HepG2 (cell line): ENCODE measurements at regions not wholly inside any gene's neighbourhood (a gene's known extent, or its start where the extent isn't known, plus 50 kb on each side); places are given as distances from the start of the nearest gene placed in this dataset.
"Not testable (repeated sequence)": the region's sequence is repeated elsewhere in the genome, so short reads cannot be mapped to it uniquely, and the experiment has no call there.

Experiments
- ATAC-seq: fragments of 200-7000 bp; cut with Tn5 transposase; 3 replicates; pipeline ENCODE4 v1.9.1; 2020; ENCODE audit warnings: mild to moderate bottlenecking, moderate library complexity
- BruUV-seq: library from RNA; stranded (reverse); fragments of 400-500 nt; replicated peaks from 2 replicates; lab custom pipeline; 2021; lab: Mats Ljungman, UMichigan
- CTCF ChIA-PET: fragments of 300-600 bp; formaldehyde crosslinking; extraction: SDS; loops from one replicate; lab custom pipeline; 2021; ENCODE audit warnings: low total read pairs, inconsistent platforms, low intra/inter-chr PET ratio; lab: Yijun Ruan, JAX
- POLR2A ChIA-PET: fragments of 350-600 bp; sonication (Branson Sonifier 250); formaldehyde crosslinking; loops from one replicate; lab custom pipeline; 2020; ENCODE audit warnings: antibody characterized with exemption, inconsistent platforms; lab: Yijun Ruan, JAX
- DNase-seq: peaks from one replicate; pipeline ENCODE4 v3.0.0-alpha.2; 2015; ENCODE audit warnings: low spot score
- FAIRE-seq: peaks from 3 replicates; lab custom pipeline; 2011; peaks lifted over from hg19 to GRCh38; lab: Jason Lieb, UNC
- H2AFZ ChIP-seq: one replicate; pipeline ENCODE4 v1.6.1; 2011; ENCODE audit warnings: low read length, inconsistent platforms
- H3K27ac ChIP-seq: fragments of 300-600 bp; 3 replicates; pipeline ENCODE4 v1.8.0; 2011; ENCODE audit warnings: mixed run types, mild to moderate bottlenecking, mixed read lengths, low read length, inconsistent platforms; ENCODE audit not compliant: insufficient read depth; ENCODE audit errors: extremely low read length
- H3K27me3 ChIP-seq, 2 experiments: fragments of 200-600 bp in 1 of 2; 2 replicates in 1 of 2; 3 replicates in 1 of 2; pipeline versions ENCODE4 v1.6.0 to v1.8.0; 2011; ENCODE audit warnings: low read length in 2 of 2, mild to moderate bottlenecking in 2 of 2, moderate library complexity in 2 of 2, inconsistent platforms in 1 of 2; ENCODE audit not compliant: insufficient read depth in 2 of 2, control insufficient read depth in 1 of 2
- H3K36me3 ChIP-seq, 2 experiments: fragments of 200-600 bp in 1 of 2; replicated peaks in 1 of 2; 2 replicates in 1 of 2; 3 replicates in 1 of 2; pipeline versions ENCODE4 v1.5.1 to v1.8.0; 2011; ENCODE audit warnings: low read length in 2 of 2, inconsistent platforms in 1 of 2; ENCODE audit not compliant: insufficient read depth in 2 of 2, control insufficient read depth in 1 of 2
- H3K4me1 ChIP-seq: 2 replicates; pipeline ENCODE4 v1.5.1; 2012; ENCODE audit warnings: low read length, inconsistent platforms; ENCODE audit not compliant: insufficient read depth
- H3K4me2 ChIP-seq: 2 replicates; pipeline ENCODE4 v1.6.0; 2011; ENCODE audit warnings: low read depth, low read length, inconsistent platforms
- H3K4me3 ChIP-seq, 3 experiments: fragments of 200-600 bp in 1 of 3; sonication (generic), shearing (Covaris generic) in 1 of 3; replicated peaks in 1 of 3; 2 replicates each; pipeline ENCODE4 v1.5.1; 2011 to 2016; ENCODE audit warnings: low read length in 3 of 3, inconsistent platforms in 2 of 3, low read depth in 2 of 3, mild to moderate bottlenecking in 2 of 3, control low read depth in 1 of 3, mixed read lengths in 1 of 3; ENCODE audit not compliant: insufficient read depth in 1 of 3
- H3K79me2 ChIP-seq: one replicate; pipeline ENCODE4 v1.6.1; 2011; ENCODE audit warnings: low read length, inconsistent platforms; ENCODE audit not compliant: insufficient read depth
- H3K9ac ChIP-seq: 2 replicates; pipeline ENCODE4 v1.6.0; 2011; ENCODE audit warnings: mild to moderate bottlenecking, low read depth, low read length, inconsistent platforms; ENCODE audit not compliant: insufficient read depth
- H3K9me3 ChIP-seq: 2 replicates; pipeline ENCODE4 v1.5.1; 2012; ENCODE audit warnings: mild to moderate bottlenecking, low read length
- H4K20me1 ChIP-seq: 2 replicates; pipeline ENCODE4 v1.6.0; 2011; ENCODE audit warnings: inconsistent platforms, mild to moderate bottlenecking, low read length, moderate library complexity; ENCODE audit not compliant: insufficient read depth
- WGBS: methylation state at CpG from one replicate; pipeline ENCODE4 v1.1.6; 2017; ENCODE audit warnings: low lambda C conversion rate; 5-methylcytosine and 5-hydroxymethylcytosine counted together
- in situ Hi-C: cut with HindIII; loops from 2 replicates; pipeline ENCODE4 v1.10.0; 2017; ENCODE audit warnings: low pct_unique_long_range_greater_than_20kb; ENCODE audit not compliant: extremely low pct_ligation_motif_present
- intact Hi-C: fragments of 100-400 bp; cut with micrococcal nuclease; formaldehyde crosslinking; loops from one replicate; pipeline ENCODE4 v1.10.0; 2022; ENCODE audit not compliant: unreplicated experiment

DNA sequence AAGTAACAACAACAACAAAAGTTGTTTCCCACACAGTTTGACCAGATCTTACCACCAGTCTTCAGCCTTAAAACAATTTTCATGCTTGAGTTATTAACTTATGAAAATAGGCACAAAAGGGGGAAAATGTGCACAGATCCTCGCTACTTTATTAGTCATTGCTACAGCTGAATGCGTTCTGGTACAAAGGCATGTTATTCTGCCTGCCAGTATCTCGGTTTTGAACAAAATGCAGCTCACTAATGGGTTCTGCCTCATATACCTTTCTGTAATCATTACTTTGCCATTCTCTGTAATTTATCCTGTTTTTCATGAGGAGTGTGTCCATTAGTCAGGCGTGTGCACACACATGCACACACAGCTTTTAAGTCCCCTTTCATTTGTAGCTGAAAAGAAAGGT is 247.6 kb downstream of the BCL2L11 start:
- H3K4me3 ChIP-seq, intact Hi-C loops, H3K27me3 ChIP-seq, in situ Hi-C loops, H3K4me1 ChIP-seq, DNase-seq, H3K4me2 ChIP-seq, FAIRE-seq, H3K36me3 ChIP-seq, H4K20me1 ChIP-seq, H3K27ac ChIP-seq, H3K9ac ChIP-seq, ATAC-seq, BruUV-seq, CTCF ChIA-PET, H2AFZ ChIP-seq, H3K79me2 ChIP-seq, POLR2A ChIA-PET, H3K9me3 ChIP-seq: not testable (repeated sequence)
- WGBS, result no CpG with 5 or more reads among the region's 4 CpGs

- H3K4me3 ChIP-seq, DNase-seq, H3K9me3 ChIP-seq, CTCF ChIA-PET, H3K27ac ChIP-seq, H3K27me3 ChIP-seq, BruUV-seq, H3K79me2 ChIP-seq, H4K20me1 ChIP-seq, H3K36me3 ChIP-seq, intact Hi-C loops, in situ Hi-C loops, H2AFZ ChIP-seq, H3K4me2 ChIP-seq, POLR2A ChIA-PET, H3K9ac ChIP-seq: not testable (repeated sequence)
- ATAC-seq, result peak; percentile 24; the same call in 2 of the 3 replicates
- H3K4me1 ChIP-seq, result peaks cover 33% of the 10 kb centered on the region
- no CpG with 5 or more reads among the region's 2 CpGs for WGBS
- peak; percentile 36 for FAIRE-seq
Measured at GRCh38 chr2:111373060-111373459, 252.3 kb downstream of the BCL2L11 start.

GRCh38 chr2:111373989-111374388 is 253.3 kb downstream of the BCL2L11 start:
- POLR2A ChIA-PET, H2AFZ ChIP-seq, FAIRE-seq, H3K4me3 ChIP-seq, H3K9me3 ChIP-seq, ATAC-seq, H4K20me1 ChIP-seq, in situ Hi-C loops, BruUV-seq, H3K27ac ChIP-seq, intact Hi-C loops, H3K27me3 ChIP-seq, H3K79me2 ChIP-seq, H3K9ac ChIP-seq, DNase-seq, H3K4me2 ChIP-seq, CTCF ChIA-PET, H3K36me3 ChIP-seq: not testable (repeated sequence)
- WGBS, result 98% methylated on average over 5 of the region's 5 CpGs
- peaks cover 33% of the 10 kb centered on the region for H3K4me1 ChIP-seq

GRCh38 chr2:111374734-111375133 is 254.0 kb downstream of the BCL2L11 start:
- H3K79me2 ChIP-seq, H3K9ac ChIP-seq, H3K4me3 ChIP-seq, H3K36me3 ChIP-seq, H3K27ac ChIP-seq, H3K27me3 ChIP-seq, POLR2A ChIA-PET, H2AFZ ChIP-seq, in situ Hi-C loops, H3K9me3 ChIP-seq, CTCF ChIA-PET, H3K4me2 ChIP-seq, BruUV-seq, intact Hi-C loops, ATAC-seq, H4K20me1 ChIP-seq, FAIRE-seq, DNase-seq: not testable (repeated sequence)
- H3K4me1 ChIP-seq, result peaks cover 33% of the 10 kb centered on the region
- WGBS, result 100% methylated on average over 2 of the region's 3 CpGs
